ENCODE measurements at regions not wholly inside any gene's neighbourhood (a gene's known extent, or its start where the extent isn't known, plus 50 kb on each side); places are given as distances from the start of the nearest gene placed in this dataset.

GRCh38 chr6:85396159-85396808 is 53.6 kb upstream of the NT5E start:
- H3K27ac ChIP-seq, result peak overlapping the region in 1 of 21 experiments; percentile 34

GRCh38 chr6:85395746-85396145 is 54.1 kb upstream of the NT5E start:
- no peak overlapping the region for H3K4me3 ChIP-seq
- peak overlapping the region in 1 of 21 experiments; percentile 34 for H3K27ac ChIP-seq

More at GRCh38 chr6:85396159-85396808, 53.6 kb upstream of the NT5E start:
- H3K4me3 ChIP-seq, result no peak overlapping the region

- no peak overlapping the region for H3K4me3 ChIP-seq
- peak overlapping the region in 1 of 21 experiments; percentile 34 for H3K27ac ChIP-seq
These were observed 54.9 kb upstream of the NT5E start for GRCh38 chr6:85394853-85395538.

GRCh38 chr6:85394199-85394598 is 55.7 kb upstream of the NT5E start:
- Histone ChIP-seq H3K4me3 (no peak overlapping the region), H3K27ac (no peak overlapping the region)

- Histone ChIP-seq H3K4me3 (no peak overlapping the region), H3K27ac (no peak overlapping the region)
These were observed 57.5 kb upstream of the NT5E start for GRCh38 chr6:85392379-85392778.

DNA sequence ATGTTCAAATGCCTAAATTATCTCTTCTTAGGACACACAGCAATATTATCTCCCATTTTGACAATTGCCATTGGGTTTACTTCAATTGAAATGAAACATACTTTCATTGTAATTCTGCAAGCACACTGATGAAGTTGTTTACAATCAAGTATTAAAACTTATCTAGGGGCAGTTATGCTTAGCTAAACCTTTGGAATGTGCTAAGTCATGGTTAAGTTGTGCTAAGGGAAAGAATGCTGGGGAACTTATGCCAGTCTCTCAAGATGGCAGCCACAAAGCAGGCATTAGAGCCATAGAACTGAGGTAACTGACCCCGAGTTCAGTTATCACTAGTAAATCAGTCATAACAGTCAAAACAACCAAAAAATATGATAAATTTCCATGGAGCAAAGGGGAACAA is 59.1 kb upstream of the NT5E start:
- no peak overlapping the region for H3K27ac ChIP-seq
- no peak overlapping the region for H3K4me3 ChIP-seq

- Histone ChIP-seq H3K4me3 (no peak overlapping the region), H3K27ac (no peak overlapping the region)
These were observed 59.7 kb upstream of the NT5E start for GRCh38 chr6:85390105-85390728.

DNA sequence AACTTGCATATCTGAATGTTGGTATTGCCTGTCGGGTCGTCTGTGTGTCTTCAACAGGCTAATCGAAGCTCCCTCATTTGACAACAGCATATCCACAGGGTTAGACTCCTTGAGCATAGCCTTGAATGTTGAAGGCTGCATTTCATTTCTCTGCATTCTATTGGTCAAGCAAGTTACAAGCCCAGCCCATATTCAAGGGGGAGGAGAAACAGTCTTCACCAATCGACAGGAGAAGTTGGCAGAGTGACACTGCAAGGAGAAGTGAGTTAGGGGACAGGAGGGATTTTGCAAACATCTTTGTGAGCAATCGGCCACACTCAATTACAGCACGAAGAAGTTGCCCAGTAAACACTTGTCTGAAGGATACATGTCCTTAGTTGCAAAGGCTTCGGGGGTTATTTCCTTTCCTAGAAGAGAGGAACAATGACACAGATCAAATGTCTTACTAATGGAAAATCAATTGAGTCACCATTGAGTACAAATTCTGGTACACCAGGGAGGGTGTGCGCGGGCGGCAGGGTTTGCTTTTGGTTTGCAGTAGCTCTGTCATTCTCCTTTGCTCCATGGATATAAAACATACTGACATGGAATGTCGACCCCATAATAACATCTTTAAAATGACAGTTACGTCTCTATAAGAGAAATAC is 60.6 kb upstream of the NT5E start:
- Histone ChIP-seq H3K27ac (no peak overlapping the region), H3K4me3 (no peak overlapping the region)

DNA sequence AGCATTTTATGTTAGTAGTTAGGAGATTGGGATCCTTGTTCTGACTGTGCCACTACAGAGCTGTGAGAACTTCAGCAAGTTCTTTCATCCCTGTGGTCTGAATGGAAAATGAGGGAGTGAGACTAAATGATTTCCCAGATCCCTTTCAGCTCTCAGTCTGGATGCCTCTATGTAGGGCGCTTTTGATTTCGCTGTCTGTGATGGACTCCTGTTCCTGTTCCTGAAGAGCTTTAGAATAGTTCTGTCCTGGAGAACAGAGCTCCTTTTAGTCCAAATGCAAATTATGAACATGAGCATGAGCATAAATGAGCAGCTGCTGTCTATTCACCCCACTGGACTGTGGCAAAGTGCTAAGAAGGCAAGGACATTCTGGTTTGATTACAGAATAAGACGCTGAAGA is 61.4 kb upstream of the NT5E start:
- Histone ChIP-seq H3K4me3 (no peak overlapping the region), H3K27ac (no peak overlapping the region)

DNA sequence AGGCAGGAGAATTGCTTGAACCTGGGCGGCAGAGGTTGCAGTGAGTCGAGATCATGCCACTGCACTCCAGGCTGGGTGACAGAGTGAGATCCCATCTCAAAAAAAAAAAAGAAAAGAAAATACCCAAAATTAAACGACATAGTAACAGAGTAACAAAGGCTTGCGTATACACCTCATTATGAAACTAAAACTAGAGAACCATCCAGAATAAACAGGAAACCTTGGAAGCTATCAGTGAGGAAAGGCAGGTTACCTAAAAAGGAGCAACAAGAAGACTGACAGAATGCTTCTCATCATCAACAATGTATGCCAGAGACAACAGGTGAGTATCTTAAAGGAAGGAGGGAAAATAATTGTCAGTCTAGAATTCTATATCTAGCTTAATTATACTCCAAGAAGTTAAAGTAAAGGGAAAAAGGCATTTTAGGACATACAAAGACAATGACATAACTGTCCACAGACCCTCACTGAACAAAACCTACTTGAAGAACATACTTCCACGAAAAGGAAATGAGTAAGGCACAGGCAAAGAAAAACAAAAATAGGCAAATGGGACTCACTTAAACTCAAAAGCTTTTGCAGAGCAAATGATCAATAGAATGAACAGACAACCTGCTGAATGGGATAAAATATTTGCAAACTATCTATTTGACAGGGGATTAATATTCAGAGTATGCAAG is 64.1 kb upstream of the NT5E start:
- Histone ChIP-seq H3K27ac (no peak overlapping the region), H3K4me3 (no peak overlapping the region)

DNA sequence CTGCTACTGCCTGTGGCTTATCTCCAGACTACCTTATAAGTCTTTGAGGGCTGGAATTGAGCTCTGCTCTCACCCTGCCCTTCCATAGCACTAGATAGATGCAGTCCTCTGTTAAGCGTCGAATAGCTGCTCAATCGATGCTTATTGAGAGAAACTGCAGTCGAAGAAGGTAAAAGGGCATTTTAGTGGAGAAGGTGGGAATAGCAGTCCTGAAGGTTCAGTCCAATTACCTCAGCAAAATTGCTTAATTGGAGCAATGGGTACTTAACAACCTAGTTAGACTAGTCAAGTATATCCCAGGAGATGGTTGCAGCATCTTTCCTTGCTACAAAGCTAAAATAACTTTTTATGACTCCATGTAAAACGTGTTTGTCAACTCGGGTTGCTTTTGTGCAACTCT is 66.8 kb upstream of the NT5E start:
- Histone ChIP-seq H3K4me3 (no peak overlapping the region), H3K27ac (no peak overlapping the region)

DNA sequence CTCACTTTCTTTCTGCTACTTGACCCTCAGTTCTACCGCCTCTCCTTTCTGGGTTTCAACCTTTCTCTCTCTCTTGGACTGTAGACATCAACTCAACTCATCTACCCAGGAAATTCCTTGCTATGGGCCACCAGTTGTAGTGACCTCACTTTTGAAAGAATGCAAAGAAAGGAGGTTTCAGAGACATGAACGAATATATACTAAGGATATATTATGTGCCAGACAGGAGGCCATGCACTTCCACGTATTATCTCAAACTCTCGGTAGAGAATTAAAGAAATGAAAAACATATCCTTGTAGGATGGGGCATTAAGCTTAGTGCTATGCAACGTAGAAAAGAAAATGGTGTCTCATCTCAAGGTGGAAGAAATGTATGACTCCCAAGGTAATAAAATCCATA is 67.3 kb upstream of the NT5E start:
- Histone ChIP-seq H3K4me3 (no peak overlapping the region), H3K27ac (no peak overlapping the region)

DNA sequence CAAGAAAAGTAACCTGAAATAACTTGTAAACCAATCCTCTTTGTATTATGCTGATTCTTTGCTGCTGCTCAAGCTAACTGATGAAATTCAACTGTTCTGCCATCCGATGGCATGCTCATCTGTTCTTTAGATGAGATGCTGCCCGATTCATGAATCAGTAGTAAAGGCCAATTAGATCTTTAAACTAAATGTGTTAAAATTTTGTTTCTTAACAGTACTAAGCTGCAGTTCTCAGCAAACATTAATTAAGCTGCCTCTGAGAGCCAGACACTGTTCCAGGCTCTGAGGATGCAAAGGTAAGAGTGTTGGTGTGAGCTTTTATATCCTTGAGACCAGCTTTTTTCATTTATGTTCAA is 77.0 kb upstream of the NT5E start:
- no peak overlapping the region for H3K4me3 ChIP-seq
- H3K27ac ChIP-seq, result no peak overlapping the region

DNA sequence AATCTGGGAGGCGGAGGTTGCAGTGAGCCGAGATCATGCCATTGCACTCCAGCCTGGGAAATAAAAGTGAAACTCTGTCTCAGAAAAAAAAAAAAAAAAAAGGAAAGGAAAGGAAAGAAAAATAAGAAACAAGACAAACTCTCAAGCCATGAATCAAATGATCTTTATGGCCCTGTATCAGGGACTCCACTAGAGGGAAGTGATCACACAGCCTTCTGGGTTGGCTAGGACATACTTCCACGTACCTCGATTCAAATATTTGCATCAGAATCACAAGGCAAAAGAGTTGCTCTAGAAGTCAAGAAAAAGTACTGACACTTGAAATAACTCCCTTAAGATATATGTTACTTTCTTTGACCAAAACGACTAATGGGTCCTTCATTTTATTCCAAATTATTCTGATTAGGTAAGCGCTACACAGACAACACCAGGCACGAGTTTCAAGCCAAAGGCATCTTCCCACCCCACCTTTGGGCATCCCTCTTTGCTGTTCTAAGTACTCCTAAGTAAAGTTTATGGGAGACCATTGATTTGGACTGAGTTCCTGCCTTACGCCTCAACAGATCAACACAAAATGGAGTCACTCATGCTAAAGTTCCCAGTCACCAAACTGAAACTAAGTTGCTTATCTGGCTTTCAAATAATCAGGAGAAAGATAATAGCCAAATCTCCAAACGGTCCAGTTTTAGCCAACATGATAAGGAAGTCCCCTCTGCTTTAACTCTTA is 77.5 kb upstream of the NT5E start:
- Histone ChIP-seq H3K27ac (no peak overlapping the region), H3K4me3 (no peak overlapping the region)

GRCh38 chr6:85368631-85369030 is 81.3 kb upstream of the NT5E start:
- Histone ChIP-seq H3K4me3 (no peak overlapping the region), H3K27ac (no peak overlapping the region)

DNA sequence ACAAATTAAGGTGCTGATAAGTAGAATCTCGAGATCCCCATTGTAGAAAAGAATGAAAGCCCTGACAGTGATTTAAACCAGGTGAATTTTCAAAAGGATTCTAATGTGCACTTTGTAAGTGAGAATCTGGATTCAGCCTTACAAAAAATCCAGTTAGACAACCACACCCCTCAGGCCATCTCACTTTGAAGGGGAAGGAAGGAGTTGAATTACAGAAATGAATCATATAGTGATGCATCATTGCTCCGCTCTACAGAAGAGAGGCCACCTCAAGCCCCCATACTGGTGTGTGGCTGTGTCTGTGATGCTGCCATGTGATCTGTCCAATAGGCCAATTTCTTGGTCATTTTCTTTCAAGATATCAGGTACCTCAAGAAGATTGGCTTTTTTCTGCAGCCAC is 85.5 kb upstream of the NT5E start:
- no peak overlapping the region for H3K27ac ChIP-seq
- no peak overlapping the region for H3K4me3 ChIP-seq

DNA sequence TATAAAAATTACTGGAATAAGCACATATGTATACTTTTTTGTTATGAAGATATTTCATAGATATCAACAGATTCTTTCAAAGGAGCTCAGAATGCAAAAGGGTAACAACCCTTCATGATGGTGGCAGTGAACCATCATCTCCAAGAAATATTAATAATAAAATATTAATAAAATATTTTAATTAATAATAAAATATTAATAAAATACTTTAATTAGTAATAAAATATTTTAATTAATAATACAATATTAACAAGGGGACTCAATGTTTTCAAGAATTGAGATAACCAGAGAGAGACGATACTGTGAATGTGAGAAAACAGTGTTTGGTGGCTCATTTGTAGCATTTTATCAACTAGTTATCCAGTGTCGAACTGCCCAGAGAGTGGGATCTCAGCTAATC is 86.0 kb upstream of the NT5E start:
- H3K27ac ChIP-seq, result no peak overlapping the region

DNA sequence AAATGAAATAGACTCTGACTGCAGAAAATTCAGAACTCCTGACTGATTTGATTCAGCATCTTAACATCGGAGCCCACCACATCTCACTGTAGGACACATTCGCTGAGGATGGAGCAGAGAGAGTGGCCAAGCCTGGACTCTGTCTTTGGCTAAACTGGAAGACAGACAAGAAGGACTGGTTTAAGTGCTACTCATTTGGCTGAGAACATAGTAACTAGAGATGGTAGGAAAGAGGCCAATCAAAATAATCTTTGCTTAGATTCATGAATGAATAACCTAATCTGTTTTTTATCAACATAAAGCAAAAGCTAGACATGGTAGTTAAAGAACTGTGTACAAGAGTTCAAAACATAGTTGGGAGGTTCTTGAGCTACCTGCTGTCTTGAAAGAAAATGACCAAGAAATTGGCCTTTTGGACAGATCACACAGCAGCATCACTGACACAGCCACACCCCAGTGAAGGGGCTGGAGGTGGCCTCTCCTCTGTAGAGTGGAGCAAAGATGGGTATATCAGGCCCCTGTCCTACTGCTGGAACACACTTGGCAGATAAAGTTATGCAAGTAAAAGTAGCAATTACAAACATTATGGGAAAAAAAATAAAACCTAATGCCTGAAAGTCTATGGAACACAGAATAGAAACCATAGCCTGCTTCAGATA is 87.1 kb upstream of the NT5E start:
- Histone ChIP-seq H3K27ac (no peak overlapping the region), H3K4me3 (no peak overlapping the region)

More for the DNA sequence above, 86.0 kb upstream of the NT5E start:
- H3K4me3 ChIP-seq, result no peak overlapping the region

DNA sequence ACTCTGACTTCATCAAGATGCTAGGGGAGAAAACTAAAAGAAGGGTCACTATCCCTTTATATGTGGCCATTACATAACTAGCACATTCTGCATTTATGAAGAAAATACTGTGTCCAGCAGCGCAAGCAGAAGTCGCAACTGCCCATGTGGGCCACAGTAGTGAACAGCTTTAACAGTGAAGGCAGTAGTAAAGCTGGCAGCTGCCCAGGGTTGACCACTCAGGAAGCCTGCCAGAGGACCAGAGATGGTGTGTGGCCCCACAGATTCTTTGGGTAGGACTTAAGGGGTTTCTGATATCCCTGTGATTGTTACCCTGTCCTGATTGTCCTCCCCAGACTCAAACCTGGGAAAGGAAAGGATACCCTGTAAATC is 88.3 kb upstream of the NT5E start:
- Histone ChIP-seq H3K4me3 (no peak overlapping the region), H3K27ac (peak overlapping the region in 5 of 21 experiments; percentile 48 to 65 (median 51))

Data from skin epidermis (tissue), 12 donors.